Inferior parietal cortex (tissue), 1 donor: ENCODE measurements at regions not wholly inside any gene's neighbourhood (a gene's known extent, or its start where the extent isn't known, plus 50 kb on each side); places are given as distances from the start of the nearest gene placed in this dataset.

Experiments used
- DNase-seq: peaks from one replicate; pipeline ENCODE4 v3.0.0-alpha.2; 2016; ENCODE audit errors: extremely low spot score

DNA sequence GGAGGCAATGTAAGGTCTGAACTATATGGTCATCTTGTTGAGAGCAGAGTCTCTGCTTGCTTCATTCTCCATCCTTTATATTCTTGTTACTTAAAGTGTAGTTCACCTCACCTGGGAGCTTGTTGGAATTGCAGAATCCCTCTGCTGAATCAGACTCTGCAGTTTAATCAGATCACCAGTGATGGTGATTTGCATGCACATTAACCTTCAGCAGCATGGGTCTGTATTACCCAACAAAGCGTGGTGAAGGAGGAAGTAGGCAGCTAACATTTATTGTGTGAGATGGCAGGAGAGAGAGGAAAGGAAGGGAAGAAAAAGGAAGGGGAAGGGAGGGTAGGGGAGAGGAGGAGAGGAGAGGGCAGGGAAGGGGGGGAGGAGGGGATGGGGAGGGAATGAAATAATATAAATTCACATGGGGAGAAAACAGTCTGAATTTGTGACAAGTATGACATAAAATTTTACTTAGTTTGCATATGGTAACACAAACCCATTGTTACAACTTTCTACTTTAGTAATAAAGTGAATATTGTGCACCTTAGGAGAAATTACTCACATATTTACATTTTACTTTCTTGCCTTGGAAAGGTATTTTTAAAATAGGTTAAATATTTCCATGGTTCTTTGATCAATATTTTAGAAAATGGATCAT, 740.7 kb downstream of the DHX35 start:
- no peak for DNase-seq

DNA sequence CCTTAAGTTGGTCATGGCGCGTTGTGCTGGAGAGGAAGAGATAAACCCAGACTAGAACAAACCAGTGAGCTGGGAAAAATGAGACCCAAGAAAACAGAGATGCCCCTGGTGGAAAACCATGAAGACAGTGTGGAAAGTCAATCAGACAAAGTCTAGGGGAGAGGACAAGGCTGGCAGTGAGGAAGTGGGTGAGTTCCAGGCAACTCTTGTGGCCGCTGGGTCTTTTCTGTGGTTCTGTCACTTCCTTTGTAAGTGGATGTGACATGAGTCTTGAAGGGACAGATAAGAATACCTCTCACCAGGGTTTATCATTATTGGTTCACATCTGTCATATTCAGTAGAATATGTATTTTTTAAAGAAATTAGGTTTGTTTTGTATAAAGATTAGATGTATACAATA, 738.4 kb downstream of the DHX35 start:
- no peak for DNase-seq

DNA sequence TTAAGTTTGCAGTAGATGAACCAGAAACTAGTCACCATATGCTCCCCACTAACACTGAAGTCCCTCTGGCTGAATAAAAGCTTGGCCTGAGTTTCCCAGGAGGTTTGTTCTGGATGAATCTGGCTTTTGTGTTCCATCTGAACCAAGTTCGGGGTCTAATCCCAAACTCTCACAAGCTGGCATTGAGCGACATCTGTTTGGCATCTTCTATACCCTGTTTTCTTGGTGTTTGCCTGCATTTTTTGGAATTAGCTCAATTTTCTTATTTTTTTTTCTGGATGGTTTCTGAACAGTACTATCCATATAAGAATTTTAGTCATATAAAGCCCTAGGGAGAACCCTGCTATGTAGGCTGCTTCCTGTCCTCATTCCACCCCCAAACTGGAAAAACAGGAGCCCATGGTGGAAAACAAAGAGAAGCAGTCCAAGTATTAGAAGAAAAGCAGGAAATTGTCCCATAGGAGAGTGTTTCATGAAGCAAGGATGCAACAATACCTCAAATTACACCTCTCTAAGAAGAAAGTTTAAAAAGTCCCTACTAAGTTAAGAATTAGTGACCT, 737.1 kb downstream of the DHX35 start:
- no peak for DNase-seq

DNA sequence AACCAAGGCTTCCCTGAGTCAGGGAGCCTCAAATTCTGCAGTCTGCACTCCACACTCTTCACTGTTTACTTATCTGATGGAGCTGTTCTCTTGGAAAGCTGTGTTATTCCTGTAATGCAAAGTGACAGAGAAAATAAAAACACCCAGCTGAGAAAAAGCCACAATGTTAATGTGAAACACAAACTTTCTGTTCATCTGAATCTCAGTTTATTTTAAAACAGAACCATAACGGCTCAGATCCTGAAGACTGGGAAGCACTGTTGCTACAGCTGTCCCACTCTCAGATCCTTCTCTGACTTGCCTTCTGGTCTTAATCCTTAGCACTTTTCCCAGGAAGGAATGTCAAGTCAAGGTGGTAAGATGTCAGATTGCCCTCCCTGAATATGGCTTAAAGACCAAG, 736.6 kb downstream of the DHX35 start:
- DNase-seq: no peak

DNA sequence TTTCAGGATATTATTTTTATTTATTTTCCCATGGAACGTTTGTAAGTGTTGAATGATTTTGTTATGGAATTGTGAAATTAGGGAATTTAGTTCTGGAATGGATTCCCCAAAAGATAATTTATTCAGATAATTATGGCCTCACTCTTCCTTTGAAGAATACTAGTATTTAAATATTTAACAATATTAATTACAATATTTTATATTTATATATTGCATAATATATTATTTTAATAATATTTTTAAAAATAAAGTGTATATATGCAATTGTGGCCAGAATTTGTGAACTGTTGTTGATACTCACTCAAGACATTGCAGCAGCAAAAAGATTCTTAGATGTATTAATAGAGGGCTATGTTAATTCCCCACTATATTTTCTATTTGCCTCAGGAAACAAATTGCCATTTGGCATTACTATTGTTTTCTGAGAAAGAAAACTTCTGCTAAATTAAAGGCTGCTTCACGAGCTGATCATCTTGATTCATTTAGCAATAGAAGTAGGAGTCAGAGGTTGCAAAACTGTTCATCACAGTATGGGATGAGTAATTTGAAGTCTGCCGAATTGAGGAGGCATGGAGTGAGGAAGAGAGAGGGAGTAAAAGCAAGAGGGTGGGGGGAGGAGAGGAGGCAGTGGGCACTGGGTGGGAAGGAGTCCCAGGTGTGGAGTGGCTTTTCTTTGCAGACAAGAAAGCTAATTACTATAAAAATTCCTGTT, 729.2 kb downstream of the DHX35 start:
- no peak for DNase-seq

DNA sequence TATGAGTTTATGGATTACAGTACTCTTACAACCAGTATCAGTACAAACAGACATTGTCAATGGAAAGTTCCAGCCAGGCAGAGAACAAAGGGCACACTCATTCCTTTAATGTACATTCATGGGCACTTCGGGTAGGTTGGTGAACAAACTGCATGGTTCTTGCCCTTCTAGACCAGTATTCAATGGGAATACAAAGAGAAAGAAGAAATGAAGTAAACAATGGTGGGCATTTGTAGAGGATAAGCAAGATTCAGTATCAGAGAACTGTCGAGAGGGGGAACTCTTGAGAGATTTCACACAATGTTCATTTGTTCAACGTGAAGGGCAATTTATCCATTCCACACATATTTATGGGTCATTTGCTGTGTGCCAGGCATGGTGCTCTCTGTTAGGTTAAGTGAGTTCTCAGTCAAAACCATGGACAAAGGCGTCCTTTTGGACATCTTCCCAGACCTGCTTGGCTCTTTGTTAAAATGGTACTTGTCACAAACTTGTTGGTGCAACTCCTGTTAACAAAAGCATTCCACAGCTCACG, 714.8 kb downstream of the DHX35 start:
- no peak for DNase-seq

DNA sequence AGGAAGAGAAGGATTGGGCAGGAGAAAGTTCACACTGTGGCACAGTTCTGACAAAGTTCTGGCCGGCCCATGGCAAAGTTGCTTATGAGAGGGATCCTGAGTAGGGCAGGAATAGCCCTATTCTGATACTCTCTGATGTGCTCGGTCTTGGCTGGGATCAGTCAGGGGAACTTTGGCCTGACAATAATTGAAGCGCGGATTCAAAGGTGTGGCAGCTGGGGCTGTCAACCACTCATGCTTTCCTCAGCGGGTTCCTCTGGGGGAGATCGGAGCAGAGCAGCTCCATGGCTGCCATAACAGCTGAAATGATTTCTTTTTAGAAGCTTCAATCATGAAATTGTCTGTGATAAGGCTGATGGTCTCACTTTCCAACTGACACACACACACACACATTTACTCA, 714.1 kb downstream of the DHX35 start:
- DNase-seq: no peak

DNA sequence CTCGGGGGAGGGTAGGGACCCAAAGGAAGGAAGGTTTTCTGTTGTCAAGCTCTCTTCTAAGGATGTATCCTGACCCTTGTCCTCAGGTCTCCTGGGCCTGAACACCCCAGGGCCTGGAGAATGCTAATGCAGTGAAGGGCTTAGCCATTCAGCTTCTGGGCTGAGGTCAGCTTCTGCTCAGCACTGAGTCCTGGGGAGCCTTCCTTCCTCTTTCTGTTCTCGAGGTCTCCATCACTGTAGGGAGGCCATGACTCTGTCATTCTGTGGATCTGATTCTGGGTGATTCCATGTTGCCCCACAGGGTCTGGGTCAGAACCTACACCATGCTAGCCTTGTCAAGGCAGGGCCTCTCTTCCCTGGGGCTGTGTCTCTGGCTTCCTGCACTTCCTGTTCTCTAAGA, 712.7 kb downstream of the DHX35 start:
- no peak for DNase-seq

DNA sequence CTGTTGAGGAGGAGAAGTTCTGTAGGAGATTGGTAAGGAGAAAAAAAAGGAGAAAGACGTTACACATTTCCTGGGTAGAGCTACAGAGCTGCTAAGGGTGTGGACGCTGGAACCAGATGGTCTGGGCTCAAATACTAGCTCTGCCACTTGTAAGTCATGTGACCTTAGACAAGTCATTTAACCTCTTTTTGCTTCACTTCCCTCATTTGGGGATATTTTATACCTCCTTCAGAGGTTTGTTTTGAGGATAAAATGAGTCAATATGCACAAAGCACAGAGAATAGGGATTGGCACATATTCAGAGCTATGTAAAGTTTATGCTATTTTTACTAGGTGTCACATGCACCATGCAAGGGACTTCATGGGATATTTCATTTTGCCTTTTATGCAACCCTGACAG, 708.8 kb downstream of the DHX35 start:
- DNase-seq: no peak

DNA sequence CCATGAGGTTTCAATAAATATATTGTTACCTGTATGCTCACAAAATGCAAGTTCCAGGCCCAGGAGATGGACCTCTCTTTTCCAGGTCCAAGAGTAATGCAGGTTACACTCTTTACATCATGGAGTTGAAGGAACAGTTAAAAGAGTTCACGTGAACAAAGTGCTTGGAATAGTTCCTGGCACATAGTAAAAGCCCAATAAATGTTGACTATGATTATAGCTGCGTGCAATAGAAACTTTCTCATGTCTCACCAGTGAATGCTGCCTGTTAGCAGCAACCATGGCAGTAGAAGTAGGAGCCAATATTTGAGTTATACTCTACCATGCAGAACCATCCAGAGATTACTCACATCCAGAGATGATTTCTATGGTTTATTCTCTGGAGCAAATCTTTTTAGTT, 707.5 kb downstream of the DHX35 start:
- DNase-seq: no peak

DNA sequence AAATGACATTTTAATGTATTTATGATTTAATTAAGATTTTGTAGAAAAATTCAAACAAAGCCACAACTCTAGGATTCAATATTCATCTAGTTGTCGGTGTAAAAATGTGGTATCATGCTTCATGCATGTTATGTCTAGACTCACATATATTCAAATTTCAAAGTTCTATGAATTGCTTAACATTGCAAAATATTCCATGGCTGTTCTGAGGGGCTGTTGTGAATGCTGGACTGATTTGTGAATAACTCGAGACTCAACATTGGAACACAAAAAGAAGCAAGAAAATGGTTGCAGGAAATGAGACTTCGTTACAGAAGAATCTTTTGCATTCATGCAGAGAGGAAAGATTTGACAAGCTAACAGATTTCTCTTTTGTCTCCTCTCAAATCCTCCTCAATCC, 705.9 kb downstream of the DHX35 start:
- DNase-seq: no peak

DNA sequence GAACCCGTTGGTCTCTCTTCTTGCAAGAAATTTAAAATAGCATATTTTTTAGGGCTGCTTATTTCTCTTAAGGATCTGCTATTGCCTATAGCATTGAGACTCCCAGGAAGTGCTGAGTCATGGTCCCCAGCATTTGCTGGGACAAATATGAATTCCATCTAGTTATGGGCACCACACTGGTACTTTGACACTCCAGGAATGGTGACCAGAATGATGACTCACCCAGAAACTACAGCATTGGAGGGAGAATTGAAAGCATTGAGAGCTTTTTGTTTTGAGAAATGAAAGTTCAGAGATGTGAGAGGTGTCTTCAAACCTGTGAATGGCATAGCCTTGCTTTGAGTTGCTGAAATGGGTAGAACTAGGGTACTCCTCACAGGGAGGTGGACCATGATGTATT, 699.7 kb downstream of the DHX35 start:
- DNase-seq: no peak

DNA sequence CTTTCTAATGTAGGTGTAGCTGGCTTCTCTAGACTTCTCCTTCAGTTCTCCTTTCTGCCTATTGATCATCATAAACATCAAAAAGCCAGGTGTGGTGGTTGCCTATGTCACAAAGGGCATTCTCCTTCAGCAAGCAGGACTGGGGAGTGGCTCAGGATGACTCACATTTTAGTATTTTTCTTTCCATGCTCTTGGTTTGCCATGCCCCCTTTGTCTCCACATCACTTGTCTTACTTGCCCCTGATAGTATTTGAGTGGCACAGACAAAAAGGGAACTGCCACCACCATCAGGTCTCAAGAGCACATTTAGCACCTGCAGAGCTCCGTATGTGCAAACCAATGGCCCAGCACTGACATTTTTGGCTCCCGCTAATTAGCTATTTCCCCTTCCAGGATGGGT, 698.8 kb downstream of the DHX35 start:
- DNase-seq: no peak

DNA sequence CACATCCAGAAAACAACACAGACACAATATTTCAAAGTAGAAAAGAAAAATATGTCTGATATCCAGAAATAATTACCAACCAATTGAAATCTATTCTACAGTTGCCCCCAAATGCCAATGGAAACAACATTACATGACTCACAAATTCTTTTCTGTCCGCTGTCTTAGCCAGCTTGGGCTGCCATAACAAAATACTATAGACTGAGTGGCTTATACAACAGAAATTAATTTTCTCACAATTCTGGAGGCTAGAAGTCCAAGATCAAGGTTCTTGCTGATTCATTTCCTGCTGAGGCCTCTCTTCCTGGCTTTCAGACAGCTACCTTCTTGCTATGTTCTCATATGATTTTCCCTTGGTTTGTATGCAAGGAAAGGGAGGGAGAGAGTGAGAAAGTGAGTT, 698.1 kb downstream of the DHX35 start:
- no peak for DNase-seq

DNA sequence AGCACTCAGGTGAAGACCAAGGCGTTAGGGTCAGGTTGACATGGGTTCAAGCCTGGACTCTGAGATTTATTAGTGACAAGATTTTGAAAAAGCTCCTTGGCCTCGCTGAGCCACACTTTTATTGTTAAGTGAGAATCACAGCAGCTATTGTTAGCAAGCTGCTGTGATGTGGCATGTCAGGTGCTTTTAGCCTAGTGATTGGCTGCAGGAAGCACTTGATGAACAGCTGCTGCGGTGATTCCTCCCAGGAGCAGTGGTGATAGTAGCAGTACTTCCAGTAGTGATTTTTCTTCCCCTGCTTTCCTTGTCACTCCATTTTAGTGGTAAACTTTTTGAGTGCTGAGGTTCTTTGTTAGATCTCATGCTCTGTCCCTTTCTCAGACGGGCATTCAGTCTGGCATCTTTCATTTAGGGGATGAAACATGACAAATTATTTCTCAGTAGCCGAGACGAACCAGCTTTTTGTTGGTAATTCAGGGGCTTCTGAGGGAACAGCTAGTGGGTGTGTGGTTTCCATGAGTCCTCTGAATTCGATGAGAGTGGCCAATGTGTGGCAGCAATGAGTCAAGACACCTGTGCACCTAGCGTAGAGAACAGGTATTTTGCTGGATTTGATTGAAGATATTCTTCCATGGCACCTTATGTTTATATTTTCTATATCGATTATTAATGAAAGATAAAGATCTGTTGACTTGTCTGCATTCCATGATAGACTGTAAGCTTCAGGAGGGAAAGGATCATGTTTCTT, 696.7 kb downstream of the DHX35 start:
- no peak for DNase-seq

DNA sequence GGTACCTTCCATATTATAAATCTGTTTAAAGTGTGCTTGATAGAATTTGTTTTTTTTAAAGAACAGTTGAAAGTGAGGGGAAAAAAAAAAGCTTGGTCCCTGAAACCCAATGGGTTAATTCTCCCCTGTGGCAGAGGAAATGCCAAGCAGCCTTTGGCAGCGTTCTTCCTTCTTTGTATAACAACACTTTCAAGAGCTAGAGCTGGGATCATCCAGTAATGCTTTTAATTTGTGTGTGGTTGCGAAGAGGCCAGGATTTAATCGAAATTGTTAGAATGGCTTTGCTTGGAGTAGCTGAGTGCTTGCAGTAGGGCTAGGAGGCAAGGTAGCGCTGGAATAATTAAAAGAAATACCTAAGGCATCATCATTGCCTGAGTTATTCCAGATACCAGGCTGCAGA, 692.0 kb downstream of the DHX35 start:
- no peak for DNase-seq

DNA sequence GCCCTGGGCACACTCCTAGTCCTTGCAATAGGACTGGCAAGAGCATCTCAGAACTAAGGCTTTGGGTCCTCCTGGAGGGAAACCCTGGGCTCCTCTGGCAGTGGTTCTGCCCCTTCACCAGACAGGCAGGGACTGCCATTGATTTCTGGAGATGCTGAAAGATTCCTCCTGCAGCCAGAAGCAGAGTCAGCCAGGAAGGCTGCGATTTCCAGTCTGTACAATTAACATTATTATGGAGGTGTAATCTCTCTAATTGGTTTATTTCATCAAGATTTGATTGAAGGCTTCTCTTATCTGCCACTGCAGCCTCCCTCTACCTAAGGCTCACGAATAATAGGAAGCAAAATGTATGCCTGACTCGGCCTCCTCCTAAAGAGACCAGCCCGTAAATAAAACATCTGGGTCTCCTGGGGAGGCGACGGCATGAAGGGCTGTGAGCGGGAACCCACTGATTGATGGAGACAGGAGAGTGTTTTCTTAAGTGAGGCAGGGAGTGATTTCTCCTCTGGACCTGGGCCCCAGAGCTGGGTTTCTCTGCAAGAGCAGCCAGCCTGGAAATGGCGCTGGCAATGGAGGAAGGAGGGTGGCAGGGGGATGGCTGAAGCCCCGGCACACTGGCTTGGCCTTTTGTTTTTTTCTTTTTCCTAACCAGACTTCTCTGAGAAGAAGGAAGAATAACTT, 689.6 kb downstream of the DHX35 start:
- DNase-seq: no peak

DNA sequence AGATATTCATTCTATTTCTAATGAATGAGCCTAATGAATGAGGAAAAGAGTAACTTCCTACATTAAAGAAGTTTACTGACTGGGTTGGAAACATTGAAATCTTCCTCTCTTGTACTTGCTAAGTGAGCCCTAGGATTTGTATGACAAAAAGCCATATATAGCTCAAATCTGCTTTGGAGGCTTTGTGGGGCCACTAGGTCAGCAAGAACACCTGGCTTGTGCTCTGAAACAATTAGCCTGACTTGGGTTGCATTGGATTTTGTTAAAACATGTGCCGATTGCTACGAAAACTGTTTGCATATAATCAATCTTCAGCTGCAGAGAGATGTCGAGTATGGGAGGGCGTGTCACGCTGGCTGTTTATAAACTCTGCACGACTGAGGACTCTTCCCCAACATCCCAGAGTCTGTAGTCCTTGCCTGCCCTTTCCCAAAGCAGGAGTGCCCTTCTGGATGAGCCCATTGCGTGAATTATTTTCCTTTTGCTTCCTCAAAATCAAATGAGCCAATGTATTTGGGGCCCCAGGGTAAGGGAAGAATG, 684.8 kb downstream of the DHX35 start:
- DNase-seq: no peak

DNA sequence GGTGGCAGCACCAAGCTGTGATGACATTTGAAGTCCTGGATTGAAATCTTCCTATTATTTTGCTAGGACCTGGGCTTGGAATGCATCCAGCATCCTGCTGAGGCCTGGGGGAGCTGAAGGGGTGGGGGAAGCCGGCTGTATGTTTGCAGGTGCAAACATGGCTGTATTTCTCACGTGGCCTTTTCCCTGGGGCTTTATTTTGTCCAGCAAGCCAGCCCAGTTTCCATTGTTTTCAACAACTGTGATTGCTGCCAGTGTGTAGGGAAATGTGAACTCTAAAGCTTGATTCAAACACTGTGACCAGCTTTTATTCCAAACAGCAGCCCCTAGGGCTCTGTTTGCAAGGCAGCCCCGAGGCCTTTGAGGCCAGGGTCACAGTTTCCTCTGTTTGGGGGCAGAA, 683.0 kb downstream of the DHX35 start:
- DNase-seq: no peak

DNA sequence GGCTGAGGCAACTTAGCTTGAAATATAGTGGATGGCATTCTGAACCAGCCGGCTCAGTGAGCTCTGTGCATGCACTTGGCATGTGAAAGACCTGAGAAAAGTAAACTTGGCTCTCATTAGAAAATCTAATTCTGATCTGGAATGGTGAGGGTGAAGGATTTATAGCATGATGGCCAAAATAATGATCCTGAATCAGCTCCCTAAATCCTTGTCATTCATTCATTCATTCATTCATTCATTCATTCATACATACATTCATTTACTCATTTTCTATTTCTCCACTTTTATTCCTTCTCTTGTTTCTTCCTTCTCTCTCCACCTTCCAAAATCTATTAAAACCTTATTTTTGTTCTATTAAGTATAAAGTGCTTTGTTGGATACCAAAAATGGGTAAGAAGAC, 681.1 kb downstream of the DHX35 start:
- DNase-seq: no peak

DNA sequence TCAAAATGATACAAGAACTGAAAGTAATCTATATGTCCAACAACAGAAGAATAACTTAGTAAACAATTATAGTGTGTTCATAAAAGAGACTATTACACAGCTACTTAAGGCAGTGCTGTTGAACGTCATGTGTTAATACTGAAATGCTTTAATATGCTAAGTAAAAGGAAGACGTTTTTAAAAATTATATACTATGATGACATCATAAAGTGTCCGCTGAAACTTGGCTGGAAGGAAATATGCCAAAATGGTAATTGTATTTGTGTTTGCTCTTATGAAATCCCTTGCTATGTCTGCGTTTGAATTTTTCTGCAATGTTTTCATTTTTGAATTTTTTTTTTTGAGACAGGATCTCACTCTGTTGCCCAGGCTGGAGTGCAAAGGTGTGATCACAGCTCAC, 679.3 kb downstream of the DHX35 start:
- DNase-seq: no peak

DNA sequence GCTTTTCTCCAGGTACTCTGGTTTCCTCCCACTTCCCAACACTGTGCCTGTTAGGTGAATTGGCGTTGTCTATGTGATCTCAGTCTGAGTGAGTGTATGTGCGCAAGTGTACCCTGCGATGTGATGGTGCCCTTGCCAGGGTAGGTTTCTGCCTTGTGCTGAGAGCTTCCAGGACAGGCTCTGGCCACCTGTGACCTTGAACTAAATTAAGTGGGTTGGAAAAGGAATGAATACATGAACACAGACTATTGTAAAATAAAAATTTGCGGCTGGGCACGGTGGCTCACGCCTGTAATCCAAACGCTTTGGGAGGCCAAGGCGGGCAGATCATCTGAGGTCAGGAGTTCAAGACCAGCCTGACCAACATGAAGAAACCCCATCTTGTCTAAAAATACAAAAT, 678.0 kb downstream of the DHX35 start:
- DNase-seq: no peak
